GM18507 (cell line): ENCODE measurements at regions not wholly inside any gene's neighbourhood (a gene's known extent, or its start where the extent isn't known, plus 50 kb on each side); places are given as distances from the start of the nearest gene placed in this dataset.

Experiments
- DNase-seq: peaks from one replicate; pipeline ENCODE4 v3.0.0; 2011; ENCODE audit warnings: low read depth; ENCODE audit not compliant: insufficient read length; ENCODE audit errors: extremely low spot score
- FAIRE-seq: peaks from 2 replicates; lab custom pipeline; 2011; peaks lifted over from hg19 to GRCh38; lab: Jason Lieb, UNC

- FAIRE-seq (no peak), DNase-seq (no peak)
Observed at GRCh38 chr11:116272181-116272789, 500.5 kb downstream of the BUD13 start.

GRCh38 chr11:116271479-116271878, 501.3 kb downstream of the BUD13 start:
- no peak for FAIRE-seq

GRCh38 chr11:116267146-116267545, 505.6 kb downstream of the BUD13 start:
- FAIRE-seq = no peak
- no peak for DNase-seq

More at GRCh38 chr11:116271479-116271878, 501.3 kb downstream of the BUD13 start:
- no peak for DNase-seq

- FAIRE-seq (no peak), DNase-seq (no peak)
Observed at GRCh38 chr11:116263770-116264169, 509.0 kb downstream of the BUD13 start.

GRCh38 chr11:116263019-116263418, 509.8 kb downstream of the BUD13 start:
- no peak for FAIRE-seq
- DNase-seq = no peak

GRCh38 chr11:116262370-116262769, 510.4 kb downstream of the BUD13 start:
- DNase-seq = no peak
- no peak for FAIRE-seq

GRCh38 chr11:116261606-116262005, 511.2 kb downstream of the BUD13 start:
- FAIRE-seq = no peak

GRCh38 chr11:116258821-116259220, 514.0 kb downstream of the BUD13 start:
- FAIRE-seq (no peak), DNase-seq (no peak)

More at GRCh38 chr11:116261606-116262005, 511.2 kb downstream of the BUD13 start:
- no peak for DNase-seq

GRCh38 chr11:116257883-116258282, 514.9 kb downstream of the BUD13 start:
- FAIRE-seq = no peak
- no peak for DNase-seq

GRCh38 chr11:116257092-116257491, 515.7 kb downstream of the BUD13 start:
- FAIRE-seq = no peak

GRCh38 chr11:116256215-116256614, 516.6 kb downstream of the BUD13 start:
- FAIRE-seq (no peak), DNase-seq (no peak)

More at GRCh38 chr11:116257092-116257491, 515.7 kb downstream of the BUD13 start:
- no peak for DNase-seq

- FAIRE-seq (no peak), DNase-seq (no peak)
Observed at GRCh38 chr11:116255321-116255953, 517.4 kb downstream of the BUD13 start.

GRCh38 chr11:116250155-116250554, 522.6 kb downstream of the BUD13 start:
- DNase-seq = no peak
- no peak for FAIRE-seq

- no peak for FAIRE-seq
- DNase-seq = no peak
Observed at GRCh38 chr11:116249561-116249960, 523.2 kb downstream of the BUD13 start.

GRCh38 chr11:116244889-116245288, 527.9 kb downstream of the BUD13 start:
- no peak for FAIRE-seq
- no peak for DNase-seq

GRCh38 chr11:116244439-116244838, 528.3 kb downstream of the BUD13 start:
- FAIRE-seq (no peak), DNase-seq (no peak)

- DNase-seq (no peak), FAIRE-seq (no peak)
Observed at GRCh38 chr11:116243991-116244390, 528.8 kb downstream of the BUD13 start.

GRCh38 chr11:116242006-116242405, 530.8 kb downstream of the BUD13 start:
- FAIRE-seq (no peak), DNase-seq (no peak)

- DNase-seq (no peak), FAIRE-seq (no peak)
Observed at GRCh38 chr11:116240710-116241109, 532.1 kb downstream of the BUD13 start.

GRCh38 chr11:116239247-116239646, 533.5 kb downstream of the BUD13 start:
- FAIRE-seq (no peak), DNase-seq (no peak)

GRCh38 chr11:116234989-116235568, 537.7 kb downstream of the BUD13 start:
- FAIRE-seq = no peak
- no peak for DNase-seq
